NT2/D1 (cell line): ENCODE measurements at regions not wholly inside any gene's neighbourhood (a gene's known extent, or its start where the extent isn't known, plus 50 kb on each side); places are given as distances from the start of the nearest gene placed in this dataset.

Source experiments
- SUZ12 ChIP-seq: IDR thresholded peaks from 2 replicates; pipeline ENCODE4 v1.6.1; 2011; ENCODE audit not compliant: insufficient read length, insufficient read depth; ENCODE audit errors: extremely low read depth
- YY1 ChIP-seq: IDR thresholded peaks from 2 replicates; pipeline ENCODE4 v1.6.1; 2011; ENCODE audit not compliant: insufficient read length, insufficient read depth

- no peak for TF ChIP-seq SUZ12
- TF ChIP-seq YY1: no peak
Measured at GRCh38 chr5:175328687-175329086, 115.3 kb downstream of the DRD1 start.
